ENCODE measurements at regions not wholly inside any gene's neighbourhood (a gene's known extent, or its start where the extent isn't known, plus 50 kb on each side); places are given as distances from the start of the nearest gene placed in this dataset.
A peak's percentile ranks its signal among the peaks of the same experiment; 100 is the strongest.

GRCh38 chr15:39219608-39220007 is 361.3 kb upstream of the THBS1 start:
- TF ChIP-seq CTCF (IDR thresholded peaks at IDR 0.05; ENCODE audit: low read depth, low read length, missing control alignments) = no peak
- no peak overlapping the region for H3K4me3 ChIP-seq (replicated peaks; ENCODE audit: low read depth, low read length)
- no peak for DNase-seq (ENCODE audit: extremely low read depth, low read depth)

- DNase-seq (ENCODE audit: extremely low read depth, low read depth) = no peak
- no peak for TF ChIP-seq CTCF (IDR thresholded peaks at IDR 0.05; ENCODE audit: low read depth, low read length, missing control alignments)
Measured at GRCh38 chr15:39226169-39226937, 354.5 kb upstream of the THBS1 start.

GRCh38 chr15:39227001-39227400 is 353.9 kb upstream of the THBS1 start:
- DNase-seq (ENCODE audit: extremely low read depth, low read depth) = no peak
- H3K4me3 ChIP-seq (replicated peaks; ENCODE audit: low read depth, low read length) = no peak overlapping the region
- no peak for TF ChIP-seq CTCF (IDR thresholded peaks at IDR 0.05; ENCODE audit: low read depth, low read length, missing control alignments)

More at GRCh38 chr15:39226169-39226937, 354.5 kb upstream of the THBS1 start:
- H3K4me3 ChIP-seq (replicated peaks; ENCODE audit: low read depth, low read length) = no peak overlapping the region

GRCh38 chr15:39228889-39229288 is 352.0 kb upstream of the THBS1 start:
- no peak overlapping the region for H3K4me3 ChIP-seq (replicated peaks; ENCODE audit: low read depth, low read length)
- no peak for TF ChIP-seq CTCF (IDR thresholded peaks at IDR 0.05; ENCODE audit: low read depth, low read length, missing control alignments)
- no peak for DNase-seq (ENCODE audit: extremely low read depth, low read depth)

- no peak overlapping the region for H3K4me3 ChIP-seq (replicated peaks; ENCODE audit: low read depth, low read length)
- peak; percentile 47 for DNase-seq (ENCODE audit: extremely low read depth, low read depth)
- TF ChIP-seq CTCF (IDR thresholded peaks at IDR 0.05; ENCODE audit: low read depth, low read length, missing control alignments) = no peak
Measured at GRCh38 chr15:39230205-39230907, 350.5 kb upstream of the THBS1 start.

- no peak overlapping the region for H3K4me3 ChIP-seq (replicated peaks; ENCODE audit: low read depth, low read length)
- TF ChIP-seq CTCF (IDR thresholded peaks at IDR 0.05; ENCODE audit: low read depth, low read length, missing control alignments) = no peak
- DNase-seq (ENCODE audit: extremely low read depth, low read depth) = no peak
Measured at GRCh38 chr15:39230908-39231285, 350.0 kb upstream of the THBS1 start.

Data from HFF-Myc (cell line).